ENCODE measurements at regions not wholly inside any gene's neighbourhood (a gene's known extent, or its start where the extent isn't known, plus 50 kb on each side); places are given as distances from the start of the nearest gene placed in this dataset.

DNA sequence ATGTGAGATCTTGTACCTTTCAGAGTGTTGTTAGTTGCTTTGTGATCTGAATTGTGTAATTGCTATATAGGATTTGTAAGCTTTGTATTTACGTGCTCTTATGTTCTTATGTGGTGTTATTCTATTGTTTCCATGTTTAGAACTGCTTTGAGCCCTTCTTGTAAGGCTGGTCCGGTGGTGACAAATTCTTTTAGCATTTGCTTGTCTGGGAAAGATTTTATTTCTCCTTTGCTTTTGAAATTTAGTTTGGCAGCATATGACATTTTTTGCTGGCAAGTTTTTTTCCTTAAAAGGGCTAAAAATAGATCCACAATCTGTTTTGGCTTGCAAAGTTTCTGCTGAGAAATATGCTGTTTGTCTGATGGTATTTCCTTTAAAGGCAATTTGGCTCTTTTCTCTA is 1089.2 kb upstream of the PCDH9 start:
- DNase-seq (ENCODE audit: low spot score), result no peak

GRCh38 chr13:68304286-68304893 is 1074.3 kb upstream of the PCDH9 start:
- DNase-seq (ENCODE audit: low spot score), result peak; percentile 44

- DNase-seq (ENCODE audit: low spot score), result no peak
Observed at GRCh38 chr13:68293631-68294030, 1063.5 kb upstream of the PCDH9 start.

GRCh38 chr13:68292601-68293000 is 1062.5 kb upstream of the PCDH9 start:
- no peak for DNase-seq (ENCODE audit: low spot score)

DNA sequence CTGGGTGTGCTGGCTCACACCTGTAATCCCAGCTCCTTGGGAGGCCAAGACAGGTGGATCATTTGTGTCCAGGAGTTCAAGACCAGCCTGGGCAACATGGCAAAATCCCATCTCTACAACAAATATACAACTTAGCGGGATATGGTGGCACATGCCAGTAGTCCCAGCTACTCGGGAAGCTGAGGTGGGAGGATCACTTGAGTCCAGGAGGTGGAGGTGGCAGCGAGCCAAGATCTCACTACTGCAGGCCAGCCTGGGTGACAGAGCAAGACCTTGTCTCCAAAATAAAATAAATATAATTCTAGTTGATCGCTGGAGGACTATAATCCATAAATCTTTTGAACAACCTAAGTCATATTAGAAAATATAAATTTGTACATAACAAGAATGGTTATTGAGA is 1061.5 kb upstream of the PCDH9 start:
- DNase-seq (ENCODE audit: low spot score), result no peak

DNA sequence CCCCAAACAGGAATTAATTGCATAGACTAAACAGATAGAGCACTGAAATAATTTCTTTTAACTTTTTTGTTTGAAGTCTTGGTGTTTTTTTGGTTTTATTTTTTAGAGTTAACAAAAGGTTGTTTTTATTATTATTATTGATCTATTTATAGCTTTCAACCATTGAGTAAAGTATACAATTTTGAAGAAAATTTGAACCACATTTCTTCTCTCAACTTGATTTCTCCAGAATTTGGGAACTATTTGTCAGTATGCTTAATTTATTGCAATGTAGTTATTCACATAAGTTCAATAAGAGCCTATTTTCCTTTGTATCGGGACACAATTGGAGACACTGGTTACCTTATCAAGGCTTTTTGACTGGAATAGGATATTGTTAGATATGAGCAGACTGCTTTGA is 1045.6 kb upstream of the PCDH9 start:
- no peak for DNase-seq (ENCODE audit: low spot score)

GRCh38 chr13:68272652-68273051 is 1042.5 kb upstream of the PCDH9 start:
- DNase-seq (ENCODE audit: low spot score), result no peak

DNA sequence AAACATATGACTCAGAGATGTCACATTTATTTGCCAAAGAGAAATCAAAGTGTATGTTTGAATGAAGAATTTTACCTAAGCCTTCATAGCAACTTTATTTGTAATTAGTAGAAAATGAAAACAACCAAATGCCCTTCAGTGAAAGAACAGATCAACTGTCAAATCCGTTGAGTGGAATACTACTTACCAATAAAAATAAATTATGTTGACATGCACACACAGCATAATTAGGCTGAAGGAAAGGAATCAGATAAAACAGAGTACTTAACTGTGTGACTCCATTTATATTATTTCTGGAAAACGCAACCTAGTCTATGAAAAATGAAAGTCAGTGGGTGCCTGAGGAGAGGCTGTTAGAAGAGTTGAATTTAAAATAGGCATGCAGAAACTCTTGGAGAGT is 1034.6 kb upstream of the PCDH9 start:
- no peak for DNase-seq (ENCODE audit: low spot score)

- DNase-seq (ENCODE audit: low spot score), result no peak
Observed at GRCh38 chr13:68261105-68261504, 1031.0 kb upstream of the PCDH9 start.

GRCh38 chr13:68257111-68257842 is 1027.1 kb upstream of the PCDH9 start:
- DNase-seq (ENCODE audit: low spot score), result peak; percentile 73

- DNase-seq (ENCODE audit: low spot score), result no peak
Observed at GRCh38 chr13:68254151-68254550, 1024.0 kb upstream of the PCDH9 start.

- DNase-seq (ENCODE audit: low spot score), result peak; percentile 5
Observed at GRCh38 chr13:68234274-68234673, 1004.1 kb upstream of the PCDH9 start.

DNA sequence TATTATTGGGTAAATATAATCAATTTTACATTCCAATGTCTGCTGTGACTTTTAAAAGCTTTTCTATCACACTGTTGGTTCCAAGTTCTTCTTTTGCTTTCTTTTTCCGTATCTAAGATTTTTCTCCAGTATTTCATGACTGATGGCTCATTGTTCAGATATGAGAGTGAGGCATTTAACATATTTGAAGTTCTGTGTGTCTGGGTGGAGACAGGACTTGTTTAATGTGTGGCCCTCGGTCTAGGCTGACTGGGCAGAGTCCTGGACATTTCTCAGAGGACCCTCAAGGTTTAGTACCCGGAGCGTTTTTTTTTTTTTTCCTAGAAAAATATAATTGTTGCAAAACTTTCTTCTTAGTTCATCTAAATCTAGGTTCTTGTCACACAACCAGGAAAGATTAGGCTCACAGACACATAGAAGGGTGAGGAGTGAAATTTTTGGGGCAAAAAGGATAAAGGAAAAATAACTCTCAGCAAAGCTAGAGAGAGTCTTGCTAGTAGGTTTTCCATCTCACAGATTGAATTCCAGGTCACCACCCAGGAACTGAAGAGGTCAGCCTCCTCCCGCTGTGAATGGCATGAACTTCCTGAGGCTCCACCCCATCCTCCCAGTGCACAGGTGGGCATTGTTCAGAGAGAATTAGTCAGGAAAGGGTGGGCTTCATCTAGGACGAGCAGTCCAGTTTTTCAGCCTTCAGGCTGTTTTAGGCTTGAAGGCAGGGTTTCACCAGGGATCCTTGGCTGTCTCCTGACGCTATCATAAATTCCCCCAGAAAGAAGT is 1002.4 kb upstream of the PCDH9 start:
- DNase-seq (ENCODE audit: low spot score), result peak; percentile 3

- DNase-seq (ENCODE audit: low spot score), result no peak
Observed at GRCh38 chr13:68214691-68215415, 984.7 kb upstream of the PCDH9 start.

GRCh38 chr13:68199271-68199670 is 969.1 kb upstream of the PCDH9 start:
- DNase-seq (ENCODE audit: low spot score), result no peak

GRCh38 chr13:68190818-68191217 is 960.7 kb upstream of the PCDH9 start:
- peak; percentile 85 for DNase-seq (ENCODE audit: low spot score)

DNA sequence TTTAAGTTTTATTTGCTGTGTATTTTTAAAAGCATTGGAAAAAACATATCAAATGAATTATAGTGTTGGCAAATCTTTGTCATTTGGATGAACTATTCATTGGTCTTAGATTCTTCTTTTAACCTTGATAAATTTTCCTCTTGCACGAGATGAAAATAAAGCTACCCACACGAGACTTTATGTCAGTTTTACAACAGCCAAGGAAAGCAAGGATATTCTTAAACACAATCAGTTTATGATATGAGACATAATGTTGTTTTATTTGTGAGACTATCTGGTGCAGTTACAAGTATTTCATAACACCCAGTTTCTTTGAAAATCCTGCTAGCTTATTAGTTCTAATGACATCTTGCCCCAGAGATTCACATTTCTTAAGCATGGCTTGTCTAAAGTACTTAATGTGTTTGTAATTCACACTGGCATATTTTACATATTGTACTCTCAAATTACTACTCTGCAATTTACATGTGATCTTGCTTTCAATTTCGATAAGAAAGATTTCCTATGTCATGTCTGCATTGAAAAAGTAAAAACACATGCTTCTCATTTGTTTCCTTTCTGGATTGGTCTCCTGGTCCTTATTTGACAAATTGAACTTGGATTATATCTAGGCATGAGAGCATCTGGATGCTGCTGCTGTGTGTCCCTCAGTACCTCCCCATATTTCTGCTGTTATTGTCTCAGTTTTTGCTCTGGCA is 955.5 kb upstream of the PCDH9 start:
- no peak for DNase-seq (ENCODE audit: low spot score)

- DNase-seq (ENCODE audit: low spot score), result peak; percentile 71
Observed at GRCh38 chr13:68176475-68176874, 946.3 kb upstream of the PCDH9 start.

DNA sequence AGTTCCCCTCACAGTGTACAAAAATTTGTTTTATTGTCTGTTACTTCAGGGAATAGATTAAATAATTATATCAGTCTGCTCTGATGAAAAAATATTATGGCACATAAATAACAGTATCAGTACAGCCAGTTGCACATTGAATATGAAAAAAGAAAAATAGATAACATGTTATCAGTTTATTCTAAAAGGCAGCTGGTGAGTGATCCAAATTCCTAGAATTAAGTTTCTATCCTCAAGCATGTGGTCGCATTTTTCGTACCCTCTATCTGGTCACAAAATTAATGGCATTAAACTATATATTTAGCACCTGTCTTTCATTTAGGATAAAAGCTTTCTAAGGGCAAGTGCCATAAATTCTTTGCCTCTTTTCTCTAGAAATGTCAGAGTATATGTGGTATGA is 944.8 kb upstream of the PCDH9 start:
- DNase-seq (ENCODE audit: low spot score), result no peak

GRCh38 chr13:68173111-68173510 is 943.0 kb upstream of the PCDH9 start:
- DNase-seq (ENCODE audit: low spot score), result peak; percentile 24

DNA sequence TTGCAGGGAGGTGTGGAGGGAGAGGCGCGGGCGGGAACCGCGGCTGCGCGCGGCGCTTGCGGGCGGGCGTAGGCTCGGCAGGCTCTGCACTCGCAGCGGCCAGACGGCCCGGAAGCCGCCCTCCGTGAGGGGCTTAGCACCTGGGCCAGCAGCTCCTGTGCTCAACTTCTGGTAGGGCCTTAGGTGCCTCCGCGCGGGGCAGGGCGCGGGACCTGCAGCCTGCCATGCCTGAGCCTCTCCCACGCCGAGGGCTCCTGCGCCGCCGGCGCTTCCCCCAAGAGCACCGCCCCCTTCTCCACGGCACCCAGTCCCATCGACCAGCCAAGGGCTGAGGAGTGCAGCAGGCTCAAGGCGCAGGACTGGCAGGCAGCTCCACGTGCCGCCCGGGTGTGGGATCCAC is 940.8 kb upstream of the PCDH9 start:
- DNase-seq (ENCODE audit: low spot score), result no peak

- DNase-seq (ENCODE audit: low spot score), result no peak
Observed at GRCh38 chr13:68168448-68168847, 938.3 kb upstream of the PCDH9 start.
